ENCODE measurements at regions not wholly inside any gene's neighbourhood (a gene's known extent, or its start where the extent isn't known, plus 50 kb on each side); places are given as distances from the start of the nearest gene placed in this dataset.

DNA sequence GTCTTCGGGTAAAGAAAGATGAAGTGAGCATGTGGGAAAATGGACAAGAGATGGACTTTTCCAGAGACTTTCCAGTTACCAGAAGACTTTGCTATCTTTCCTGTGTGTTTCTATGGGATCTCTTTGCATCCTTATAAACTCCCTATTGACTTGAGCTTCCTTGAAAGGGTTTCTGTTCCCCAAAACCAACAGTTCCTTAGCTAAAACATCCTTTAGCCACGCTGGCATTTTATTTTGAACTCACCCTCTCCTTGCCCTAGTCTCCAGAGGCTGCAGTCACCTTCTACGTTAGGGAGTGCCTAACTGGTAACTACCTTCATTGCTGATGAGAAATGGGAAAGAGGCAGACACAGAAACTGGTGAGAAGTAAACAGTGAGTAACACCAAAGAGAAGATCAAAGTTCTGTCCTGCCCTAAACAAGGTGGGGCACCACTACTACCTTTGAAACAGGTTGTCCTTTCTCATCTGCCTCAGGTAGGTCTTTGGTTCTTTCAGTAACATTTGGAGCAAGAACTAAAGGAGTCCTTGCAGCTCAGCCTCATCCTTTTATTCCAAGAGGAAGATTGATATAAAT is 402.9 kb downstream of the ENC1 start:
- Mint-ChIP-seq H3K9me3 (no peaks in the 10 kb centered on the region), H3K27me3 (peaks cover 19 to 21% of the 10 kb centered on the region in 2 donors), H3K4me1 (ENCODE audit: low read depth in 2 of 2) (no peaks in the 10 kb centered on the region), H3K36me3 (no peaks in the 10 kb centered on the region), H3K4me3 (no peak overlapping the region), H3K27ac (no peak overlapping the region)
- DNase-seq (ENCODE audit: low spot score) (no peak), ATAC-seq (no peak)

DNA sequence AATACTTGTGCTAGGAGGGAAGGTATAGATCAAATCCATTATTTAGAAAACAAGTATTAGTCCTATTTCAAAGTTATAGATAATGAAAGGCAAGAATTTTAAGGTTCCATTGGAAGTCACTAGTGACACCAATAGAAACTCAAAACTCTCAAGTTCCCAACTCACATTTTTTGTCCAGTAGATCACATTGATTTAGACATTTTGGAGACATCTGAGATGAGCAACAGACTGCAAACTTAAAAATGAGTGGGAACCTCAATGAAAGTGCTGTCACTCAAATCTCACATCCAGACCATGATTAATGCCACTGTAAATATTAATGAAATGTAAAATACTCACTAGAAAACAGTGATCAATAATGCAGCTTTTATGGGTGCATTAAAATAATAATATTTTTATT is 405.0 kb downstream of the ENC1 start:
- no peak for ATAC-seq
- DNase-seq (ENCODE audit: low spot score), result no peak
- no peak overlapping the region for H3K27ac Mint-ChIP-seq

DNA sequence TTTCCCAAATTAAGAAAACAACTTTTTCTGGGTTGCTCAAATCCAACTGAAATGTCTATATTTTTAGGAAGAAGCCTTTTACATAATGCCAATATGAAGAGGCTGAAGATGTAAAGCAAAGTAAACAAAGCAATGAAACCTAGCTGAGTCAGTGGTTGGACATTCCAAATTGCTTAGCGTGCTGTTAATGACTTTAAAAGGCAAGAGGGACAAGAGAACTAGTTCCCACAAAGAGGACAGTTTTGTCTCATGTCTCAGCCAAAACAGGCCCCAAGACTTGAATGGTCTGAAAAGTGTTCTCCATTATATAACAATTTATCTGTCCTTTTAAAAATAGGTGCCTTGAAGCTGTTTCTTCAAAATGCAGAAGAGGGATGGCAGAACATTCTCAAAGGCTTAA is 407.0 kb downstream of the ENC1 start:
- ATAC-seq (no peak), DNase-seq (ENCODE audit: low spot score) (no peak)
- Mint-ChIP-seq H3K36me3 (no peaks in the 10 kb centered on the region), H3K4me3 (no peak overlapping the region), H3K4me1 (ENCODE audit: low read depth in 2 of 2) (no peaks in the 10 kb centered on the region), H3K27me3 (peaks cover 22 to 27% of the 10 kb centered on the region in 2 donors), H3K27ac (no peak overlapping the region), H3K9me3 (no peaks in the 10 kb centered on the region)

More for the DNA sequence above, 405.0 kb downstream of the ENC1 start:
- H3K27me3 Mint-ChIP-seq, result peaks cover 27% of the 10 kb centered on the region in 2 donors
- no peaks in the 10 kb centered on the region for H3K36me3 Mint-ChIP-seq
- no peaks in the 10 kb centered on the region for H3K9me3 Mint-ChIP-seq
- no peak overlapping the region for H3K4me3 Mint-ChIP-seq
- no peaks in the 10 kb centered on the region for H3K4me1 Mint-ChIP-seq (ENCODE audit: low read depth in 2 of 2)

DNA sequence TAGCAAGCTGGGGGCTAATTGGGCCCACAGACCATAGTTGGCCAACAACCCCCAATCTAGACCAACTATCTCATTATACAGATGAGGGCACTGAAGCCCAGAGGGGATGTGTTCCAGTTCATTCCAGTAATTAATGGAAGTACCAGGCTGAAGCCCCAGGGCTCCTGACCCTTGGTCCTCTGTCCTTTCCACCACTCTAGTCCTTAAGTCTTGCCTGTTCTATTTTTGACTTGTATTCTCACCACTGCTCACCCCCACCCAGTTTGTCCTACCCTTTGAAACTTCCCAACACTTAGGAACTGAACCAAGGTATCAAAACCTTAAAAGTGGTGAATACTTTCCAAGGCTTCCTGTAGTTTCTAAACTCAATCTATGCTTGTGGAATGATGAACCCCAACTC is 407.4 kb downstream of the ENC1 start:
- no peaks in the 10 kb centered on the region for H3K9me3 Mint-ChIP-seq
- no peaks in the 10 kb centered on the region for H3K36me3 Mint-ChIP-seq
- no peaks in the 10 kb centered on the region for H3K4me1 Mint-ChIP-seq (ENCODE audit: low read depth in 2 of 2)
- no peak overlapping the region for H3K27ac Mint-ChIP-seq
- peaks cover 21 to 23% of the 10 kb centered on the region in 2 donors for H3K27me3 Mint-ChIP-seq
- DNase-seq (ENCODE audit: low spot score) (no peak), ATAC-seq (no peak)
- H3K4me3 Mint-ChIP-seq, result no peak overlapping the region

DNA sequence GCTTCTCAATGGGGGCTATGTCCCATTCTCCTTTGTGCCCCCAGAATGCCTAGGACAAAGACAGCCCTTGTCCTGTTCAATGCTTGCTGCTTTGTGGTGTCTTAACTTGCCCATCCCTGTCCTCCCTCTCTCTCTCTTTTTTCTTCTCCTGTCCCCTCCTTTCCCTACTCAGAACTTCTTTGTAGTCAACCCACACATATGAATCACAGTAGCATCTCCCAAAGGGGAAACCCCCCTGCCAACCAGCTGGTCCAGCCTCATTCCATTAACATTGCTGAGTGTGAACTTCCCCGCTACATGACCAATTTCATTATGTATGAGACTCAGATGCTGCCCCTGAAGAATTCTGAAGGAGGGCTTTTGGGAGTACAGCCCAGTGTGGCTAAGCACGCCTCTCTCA is 408.3 kb downstream of the ENC1 start:
- H3K4me1 Mint-ChIP-seq (ENCODE audit: low read depth in 2 of 2), result no peaks in the 10 kb centered on the region
- H3K27ac Mint-ChIP-seq, result no peak overlapping the region
- H3K27me3 Mint-ChIP-seq, result peaks cover 27 to 30% of the 10 kb centered on the region in 2 donors
- ATAC-seq, result no peak
- no peaks in the 10 kb centered on the region for H3K36me3 Mint-ChIP-seq
- no peak overlapping the region for H3K4me3 Mint-ChIP-seq
- DNase-seq (ENCODE audit: low spot score), result no peak
- H3K9me3 Mint-ChIP-seq, result no peaks in the 10 kb centered on the region

DNA sequence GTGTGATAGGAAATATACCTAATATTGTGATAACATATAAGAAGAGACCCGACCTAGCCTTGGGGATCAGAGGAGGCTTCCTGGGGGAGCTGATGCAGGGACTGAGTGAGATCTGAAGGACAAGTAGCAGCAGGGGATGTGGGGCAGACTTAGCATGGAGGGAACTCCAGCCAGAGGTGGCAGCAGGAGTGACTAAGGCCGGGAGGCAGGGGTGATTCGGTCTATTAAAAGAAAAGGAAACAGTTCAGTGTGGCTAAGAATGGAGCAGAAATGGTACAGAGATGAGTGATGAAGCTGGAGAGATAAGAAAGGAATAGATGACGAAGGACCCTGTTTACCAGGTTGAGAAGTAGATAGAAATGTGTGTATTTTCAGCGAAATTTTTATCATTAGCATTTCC is 408.8 kb downstream of the ENC1 start:
- no peak for DNase-seq (ENCODE audit: low spot score)
- H3K27me3 Mint-ChIP-seq, result peaks cover 28 to 31% of the 10 kb centered on the region in 2 donors
- no peak overlapping the region for H3K27ac Mint-ChIP-seq
- no peaks in the 10 kb centered on the region for H3K4me1 Mint-ChIP-seq (ENCODE audit: low read depth in 2 of 2)
- H3K4me3 Mint-ChIP-seq, result no peak overlapping the region
- H3K9me3 Mint-ChIP-seq, result no peaks in the 10 kb centered on the region
- ATAC-seq, result no peak
- no peaks in the 10 kb centered on the region for H3K36me3 Mint-ChIP-seq

DNA sequence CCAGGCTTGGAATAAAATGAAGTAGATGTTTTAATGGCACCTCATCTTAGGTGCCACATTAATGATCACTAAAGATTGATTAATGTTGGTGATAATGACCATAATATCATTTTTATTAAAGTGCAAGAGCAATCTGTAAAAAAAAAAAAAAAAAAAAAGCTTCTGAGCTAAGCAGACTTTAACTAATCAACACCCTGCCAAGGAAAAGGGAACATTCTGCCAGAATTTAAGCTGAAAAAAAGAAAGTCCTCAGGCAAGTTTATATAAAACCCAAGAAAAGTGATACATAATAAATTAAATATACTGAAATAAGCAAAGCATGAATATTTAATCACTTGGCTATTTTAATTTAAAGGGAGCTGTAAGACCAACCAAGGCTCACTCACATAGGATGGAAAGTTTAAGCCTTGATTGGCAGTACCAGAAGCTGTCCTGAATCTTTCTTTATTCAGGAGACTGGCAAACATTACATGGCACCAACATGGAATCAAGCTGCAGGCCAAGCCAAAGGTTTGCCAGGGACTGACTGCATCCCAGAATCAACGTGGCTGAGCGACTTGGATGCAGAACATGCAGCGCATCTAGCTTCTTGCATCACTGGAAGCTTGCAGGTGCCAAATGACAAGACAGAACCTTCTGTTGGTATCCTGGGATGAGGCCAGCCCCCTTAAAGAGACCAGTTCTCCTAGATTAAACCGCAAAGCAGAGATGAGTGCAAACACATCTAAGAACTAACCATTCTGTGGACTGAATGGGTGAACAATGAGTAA is 413.6 kb downstream of the ENC1 start:
- Mint-ChIP-seq H3K4me1 (ENCODE audit: low read depth in 2 of 2) (no peaks in the 10 kb centered on the region), H3K36me3 (no peaks in the 10 kb centered on the region), H3K27me3 (peaks cover 29 to 32% of the 10 kb centered on the region in 2 donors), H3K9me3 (no peaks in the 10 kb centered on the region), H3K27ac (no peak overlapping the region), H3K4me3 (no peak overlapping the region)
- ATAC-seq (no peak), DNase-seq (ENCODE audit: low spot score) (no peak)

DNA sequence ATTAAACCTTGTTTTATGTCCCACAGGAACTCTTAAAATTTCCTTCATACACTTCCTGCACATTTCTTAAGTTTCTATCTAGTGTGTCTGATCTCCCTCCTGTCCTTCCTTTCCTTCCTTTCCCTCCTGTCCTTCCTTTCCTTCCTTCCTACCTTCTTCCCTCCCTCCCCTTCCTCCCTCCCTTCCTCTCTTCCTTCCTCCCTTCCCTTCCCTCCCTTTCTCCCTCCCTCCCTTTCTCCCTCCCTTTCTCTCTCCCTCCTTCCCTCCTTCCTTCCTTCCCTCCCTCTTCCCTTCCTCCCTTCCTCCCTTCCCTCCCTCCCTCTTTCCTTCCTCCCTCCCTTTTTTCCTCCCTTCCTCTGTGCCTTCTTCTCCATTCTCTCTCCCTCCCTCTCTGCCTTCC is 414.9 kb downstream of the ENC1 start:
- Mint-ChIP-seq H3K36me3 (no peaks in the 10 kb centered on the region), H3K4me3 (no peak overlapping the region), H3K27ac (no peak overlapping the region), H3K9me3 (no peaks in the 10 kb centered on the region), H3K27me3 (peaks cover 22 to 25% of the 10 kb centered on the region in 2 donors), H3K4me1 (ENCODE audit: low read depth in 2 of 2) (no peaks in the 10 kb centered on the region)
- no peak for ATAC-seq
- no peak for DNase-seq (ENCODE audit: low spot score)

DNA sequence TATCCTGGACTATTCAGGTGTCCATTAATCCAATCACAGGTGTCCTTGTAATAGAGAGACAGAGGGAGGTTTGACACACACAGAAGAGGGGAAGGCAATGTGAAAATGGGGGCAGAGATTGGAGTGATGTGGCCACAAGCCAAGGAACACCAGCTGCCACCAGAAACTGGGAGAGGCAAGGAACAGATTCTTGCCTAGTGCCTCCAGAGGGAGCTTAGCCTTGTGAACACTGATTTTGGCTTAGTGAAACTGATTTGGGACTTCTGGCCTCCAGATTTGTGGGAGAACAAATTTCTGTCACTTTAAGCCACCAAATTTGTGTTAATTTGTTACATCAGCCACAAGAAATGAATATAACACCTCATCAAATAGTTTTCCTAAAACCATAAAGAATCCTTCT is 416.2 kb downstream of the ENC1 start:
- Mint-ChIP-seq H3K27ac (no peak overlapping the region), H3K9me3 (no peaks in the 10 kb centered on the region), H3K27me3 (peaks cover 23 to 25% of the 10 kb centered on the region in 2 donors), H3K4me3 (no peak overlapping the region), H3K4me1 (ENCODE audit: low read depth in 2 of 2) (no peaks in the 10 kb centered on the region), H3K36me3 (no peaks in the 10 kb centered on the region)
- ATAC-seq (no peak), DNase-seq (ENCODE audit: low spot score) (no peak)

DNA sequence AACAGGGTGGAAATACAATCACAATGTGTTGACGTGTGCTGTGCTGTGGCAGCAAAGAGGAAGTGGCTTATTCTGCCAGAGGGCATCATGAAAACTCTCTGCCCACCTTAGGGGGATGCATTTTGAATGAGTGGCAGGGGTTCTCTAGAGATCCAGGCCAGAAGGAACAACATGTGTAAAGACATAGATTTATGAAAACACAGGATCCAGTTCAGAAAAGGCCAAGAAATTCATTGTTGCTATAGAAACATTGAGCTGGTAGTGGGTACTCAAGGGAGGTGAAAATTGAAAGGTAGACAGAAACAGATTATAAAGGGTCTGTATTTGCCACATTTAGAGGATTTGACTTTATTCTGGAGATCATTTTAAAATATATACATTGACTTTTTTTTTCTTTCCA is 417.7 kb downstream of the ENC1 start:
- Mint-ChIP-seq H3K27me3 (peaks cover 27 to 28% of the 10 kb centered on the region in 2 donors), H3K4me3 (no peak overlapping the region), H3K9me3 (peaks cover 2% of the 10 kb centered on the region), H3K27ac (no peak overlapping the region), H3K36me3 (no peaks in the 10 kb centered on the region), H3K4me1 (ENCODE audit: low read depth in 2 of 2) (no peaks in the 10 kb centered on the region)
- no peak for ATAC-seq
- no peak for DNase-seq (ENCODE audit: low spot score)

DNA sequence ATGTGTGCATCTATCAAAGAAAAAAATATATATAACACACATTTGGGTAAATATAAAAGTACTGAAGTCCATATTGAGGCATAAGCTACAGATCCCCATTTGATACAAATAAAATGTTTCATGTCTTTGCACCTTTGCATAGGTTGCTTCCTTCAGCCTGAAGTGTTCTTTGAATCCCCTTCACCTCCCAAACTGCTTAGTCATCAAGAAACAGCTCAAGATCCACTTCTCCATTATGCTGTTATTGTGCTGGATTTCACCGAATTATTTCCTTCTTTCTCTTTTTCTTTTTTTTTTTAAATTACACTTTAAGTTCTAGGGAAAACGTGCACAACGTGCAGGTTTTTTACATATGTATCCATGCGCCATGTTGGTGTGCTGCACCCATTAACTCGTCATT is 419.1 kb downstream of the ENC1 start:
- no peaks in the 10 kb centered on the region for H3K4me1 Mint-ChIP-seq (ENCODE audit: low read depth in 2 of 2)
- no peak for DNase-seq (ENCODE audit: low spot score)
- no peaks in the 10 kb centered on the region for H3K36me3 Mint-ChIP-seq
- ATAC-seq, result no peak
- H3K4me3 Mint-ChIP-seq, result no peak overlapping the region
- peaks cover 28 to 33% of the 10 kb centered on the region in 2 donors for H3K27me3 Mint-ChIP-seq
- no peak overlapping the region for H3K27ac Mint-ChIP-seq
- H3K9me3 Mint-ChIP-seq, result peaks cover 2% of the 10 kb centered on the region

DNA sequence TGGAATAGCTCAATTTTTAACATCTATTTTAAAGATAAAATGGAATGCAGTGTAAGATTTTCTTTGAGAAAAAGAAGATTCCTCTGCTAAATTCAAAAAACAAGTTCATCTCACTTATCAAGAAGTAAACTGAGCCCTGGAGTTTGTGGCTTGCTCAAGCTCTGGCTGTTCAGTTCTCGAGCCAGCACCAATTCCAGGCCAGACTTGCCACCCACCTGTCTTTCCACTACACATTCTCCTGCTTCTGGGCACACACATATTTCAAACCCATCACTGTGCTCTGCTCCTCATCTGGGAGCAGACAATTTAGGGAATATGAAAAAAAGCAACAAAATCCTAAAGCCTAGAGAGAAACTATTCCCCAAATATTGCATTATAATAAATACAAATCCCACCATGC is 424.5 kb downstream of the ENC1 start:
- no peak overlapping the region for H3K4me3 Mint-ChIP-seq

DNA sequence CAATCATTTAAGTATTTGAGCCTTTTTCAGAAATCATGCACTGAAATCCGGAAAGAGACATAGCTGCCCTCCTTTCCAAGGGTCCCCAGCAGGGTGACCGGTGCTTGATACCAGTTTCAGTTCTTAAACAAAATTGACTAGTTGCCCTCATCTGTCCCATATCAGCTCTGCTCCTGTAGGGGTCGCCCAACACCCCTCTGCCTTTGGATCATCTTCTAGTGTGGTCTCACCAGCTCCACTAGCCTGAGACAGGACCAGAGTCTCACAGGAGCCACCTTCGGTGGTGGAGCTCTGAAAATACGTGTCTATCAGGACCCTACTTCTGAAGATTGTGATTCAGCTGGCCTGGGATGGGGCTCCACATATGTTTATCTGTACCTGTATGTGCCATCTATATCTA is 428.2 kb downstream of the ENC1 start:
- no peaks in the 10 kb centered on the region for H3K36me3 Mint-ChIP-seq
- H3K9me3 Mint-ChIP-seq, result no peaks in the 10 kb centered on the region
- DNase-seq (ENCODE audit: low spot score) (no peak), ATAC-seq (no peak)
- H3K27ac Mint-ChIP-seq, result no peak overlapping the region
- peaks cover 16 to 29% of the 10 kb centered on the region in 2 donors for H3K27me3 Mint-ChIP-seq
- no peak overlapping the region for H3K4me3 Mint-ChIP-seq
- no peaks in the 10 kb centered on the region for H3K4me1 Mint-ChIP-seq (ENCODE audit: low read depth in 2 of 2)

More for the DNA sequence above, 424.5 kb downstream of the ENC1 start:
- ATAC-seq (no peak), DNase-seq (ENCODE audit: low spot score) (no peak)
- Mint-ChIP-seq H3K27me3 (peaks cover 21 to 25% of the 10 kb centered on the region in 2 donors), H3K27ac (no peak overlapping the region), H3K36me3 (no peaks in the 10 kb centered on the region), H3K4me1 (ENCODE audit: low read depth in 2 of 2) (no peaks in the 10 kb centered on the region), H3K9me3 (peaks cover 2% of the 10 kb centered on the region)

DNA sequence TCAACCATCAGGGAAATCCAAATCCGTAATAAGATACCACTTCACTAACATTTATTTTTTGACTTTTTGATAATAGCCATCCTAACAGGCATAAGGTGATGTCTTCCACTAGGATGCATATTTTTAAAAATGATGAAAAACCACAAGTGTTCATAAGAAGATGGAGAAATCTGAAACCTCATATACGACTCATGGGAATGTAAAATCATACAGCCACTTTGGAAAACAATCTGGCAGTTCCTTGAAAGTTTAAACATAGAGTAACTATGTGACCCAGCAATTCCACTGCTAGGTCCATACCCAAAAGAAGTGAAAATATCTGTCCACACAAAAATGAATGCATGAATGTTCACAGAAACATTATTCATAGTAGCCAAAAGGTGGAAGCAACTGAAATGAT is 431.0 kb downstream of the ENC1 start:
- no peak for ATAC-seq
- Mint-ChIP-seq H3K4me1 (ENCODE audit: low read depth in 2 of 2) (no peaks in the 10 kb centered on the region), H3K4me3 (no peak overlapping the region), H3K27ac (no peak overlapping the region), H3K36me3 (no peaks in the 10 kb centered on the region), H3K9me3 (no peaks in the 10 kb centered on the region), H3K27me3 (peaks cover 19 to 31% of the 10 kb centered on the region in 2 donors)
- DNase-seq (ENCODE audit: low spot score), result no peak
